Breast epithelium (tissue), 4 donors: ENCODE measurements at regions not wholly inside any gene's neighbourhood (a gene's known extent, or its start where the extent isn't known, plus 50 kb on each side); places are given as distances from the start of the nearest gene placed in this dataset.

ENCODE experiments used
- DNase-seq, 2 donors: peaks; one replicate each; pipeline ENCODE4 v3.0.0-alpha.2; 2019; ENCODE audit warnings: low spot score in 2 of 2
- H3K27ac ChIP-seq, 2 donors: fragments of 200-600 bp; sonication (generic) in 1 of 2; one replicate each; pipeline ENCODE4 v1.5.1; 2016 to 2019; ENCODE audit warnings: mild to moderate bottlenecking in 1 of 2
- H3K27me3 ChIP-seq, 2 donors: fragments of 200-600 bp; sonication (generic) in 1 of 2; one replicate each; pipeline versions ENCODE4 v1.5.1 to v1.6.0; 2017 to 2019; ENCODE audit warnings: control low read depth in 1 of 2, mild to moderate bottlenecking in 1 of 2
- H3K36me3 ChIP-seq: fragments of 200-600 bp; one replicate; pipeline ENCODE4 v1.5.1; 2019
- H3K4me1 ChIP-seq, 2 donors: fragments of 200-600 bp; sonication (generic); one replicate each; pipeline ENCODE4 v1.5.1; 2016 to 2019; ENCODE audit warnings: control low read depth in 1 of 2
- H3K4me3 ChIP-seq, 3 donors: fragments of 200-600 bp; sonication (generic); 1 replicate in 2 of 3; 2 replicates in 1 of 3; pipeline ENCODE4 v1.5.1; 2016 to 2019; ENCODE audit warnings: mild to moderate bottlenecking in 3 of 3, moderate library complexity in 2 of 3
- H3K9me3 ChIP-seq, 2 donors: fragments of 200-600 bp; sonication (generic) in 1 of 2; one replicate each; pipeline ENCODE4 v1.5.1; 2016 to 2019; ENCODE audit warnings: control low read depth in 1 of 2
- POLR2A ChIP-seq: fragments of 450-650 bp; IDR thresholded peaks from one replicate; pipeline ENCODE4 v1.6.1; 2016; ENCODE audit warnings: antibody characterized with exemption, mild to moderate bottlenecking, moderate library complexity
- POLR2AphosphoS5 ChIP-seq, 3 donors: sonication (generic); formaldehyde crosslinking; IDR thresholded peaks; one replicate each; pipeline ENCODE4 v1.6.1; 2017; ENCODE audit warnings: antibody characterized with exemption in 3 of 3
- intact Hi-C: fragments of 100-400 bp; cut with DNase I; formaldehyde crosslinking; loops from one replicate; pipeline ENCODE4 v1.15.1; 2023; ENCODE audit warnings: low total_unique reads
- TF ChIP-seq, protein P1 (sequence below), 3 donors: fragments of 450-650 bp; IDR thresholded peaks; one replicate each; pipeline ENCODE4 v1.5.1; 2016 to 2017; ENCODE audit warnings: antibody characterized with exemption in 3 of 3, mild to moderate bottlenecking in 3 of 3, moderate library complexity in 3 of 3

DNA sequence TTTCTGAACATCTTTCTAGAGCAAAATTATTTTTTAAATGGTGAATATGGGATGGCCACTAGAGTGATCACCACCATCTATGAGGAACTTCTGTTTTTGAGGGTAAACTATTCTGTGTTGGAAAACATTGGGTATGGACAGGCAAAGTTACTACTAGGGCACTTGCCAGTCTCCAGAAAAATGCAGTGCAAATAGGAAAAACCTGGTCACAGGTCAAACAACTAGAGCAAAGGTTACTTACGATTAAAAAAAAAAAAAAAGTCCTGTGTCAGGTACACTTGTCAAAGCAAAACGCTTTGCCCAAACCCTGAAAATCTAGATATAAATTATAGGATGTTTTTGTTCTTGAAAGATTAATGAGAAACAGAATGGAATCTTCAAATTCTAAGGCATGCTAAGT, 66.2 kb downstream of the SLITRK1 start:
- no peak for DNase-seq
- Histone ChIP-seq H3K9me3 (no peaks in the 10 kb centered on the region), H3K4me1 (no peaks in the 10 kb centered on the region), H3K27me3 (no peaks in the 10 kb centered on the region), H3K27ac (no peak overlapping the region), H3K4me3 (no peak overlapping the region), H3K36me3 (no peaks in the 10 kb centered on the region)
- intact Hi-C loops, result no loop called here
- TF ChIP-seq POLR2A (no peak), POLR2AphosphoS5 (IDR thresholded peaks at IDR 0.05) (no peak)
- TF ChIP-seq, protein P1, sequence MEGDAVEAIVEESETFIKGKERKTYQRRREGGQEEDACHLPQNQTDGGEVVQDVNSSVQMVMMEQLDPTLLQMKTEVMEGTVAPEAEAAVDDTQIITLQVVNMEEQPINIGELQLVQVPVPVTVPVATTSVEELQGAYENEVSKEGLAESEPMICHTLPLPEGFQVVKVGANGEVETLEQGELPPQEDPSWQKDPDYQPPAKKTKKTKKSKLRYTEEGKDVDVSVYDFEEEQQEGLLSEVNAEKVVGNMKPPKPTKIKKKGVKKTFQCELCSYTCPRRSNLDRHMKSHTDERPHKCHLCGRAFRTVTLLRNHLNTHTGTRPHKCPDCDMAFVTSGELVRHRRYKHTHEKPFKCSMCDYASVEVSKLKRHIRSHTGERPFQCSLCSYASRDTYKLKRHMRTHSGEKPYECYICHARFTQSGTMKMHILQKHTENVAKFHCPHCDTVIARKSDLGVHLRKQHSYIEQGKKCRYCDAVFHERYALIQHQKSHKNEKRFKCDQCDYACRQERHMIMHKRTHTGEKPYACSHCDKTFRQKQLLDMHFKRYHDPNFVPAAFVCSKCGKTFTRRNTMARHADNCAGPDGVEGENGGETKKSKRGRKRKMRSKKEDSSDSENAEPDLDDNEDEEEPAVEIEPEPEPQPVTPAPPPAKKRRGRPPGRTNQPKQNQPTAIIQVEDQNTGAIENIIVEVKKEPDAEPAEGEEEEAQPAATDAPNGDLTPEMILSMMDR (IDR thresholded peaks at IDR 0.05), result no peak

DNA sequence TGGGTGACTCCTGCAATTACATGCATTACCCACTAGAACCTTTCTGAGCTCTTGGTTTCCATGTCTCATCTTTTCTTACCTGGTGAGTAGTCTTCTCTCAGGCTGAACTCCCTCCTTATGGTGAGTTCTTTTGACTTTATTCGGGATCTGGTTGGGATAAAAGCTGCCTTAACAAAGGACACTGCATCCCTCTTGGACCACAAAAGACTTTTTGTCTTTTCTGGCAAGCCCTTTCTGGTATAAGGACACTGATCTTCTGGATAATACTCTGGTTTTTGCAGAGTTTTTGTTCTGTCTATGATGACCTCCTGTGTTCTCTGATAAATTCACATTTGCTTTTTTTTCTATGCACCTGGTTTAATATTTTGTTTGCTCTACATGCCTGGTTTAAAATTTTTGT, 66.7 kb downstream of the SLITRK1 start:
- H3K27me3 ChIP-seq, result no peaks in the 10 kb centered on the region
- no peak for DNase-seq
- no peaks in the 10 kb centered on the region for H3K4me1 ChIP-seq
- intact Hi-C loops, result no loop called here
- no peak overlapping the region for H3K27ac ChIP-seq
- no peaks in the 10 kb centered on the region for H3K36me3 ChIP-seq
- H3K9me3 ChIP-seq, result no peaks in the 10 kb centered on the region
- no peak overlapping the region for H3K4me3 ChIP-seq
- TF ChIP-seq, protein P1 (IDR thresholded peaks at IDR 0.05), result no peak
- TF ChIP-seq POLR2AphosphoS5 (IDR thresholded peaks at IDR 0.05), result no peak
- TF ChIP-seq POLR2A, result no peak

DNA sequence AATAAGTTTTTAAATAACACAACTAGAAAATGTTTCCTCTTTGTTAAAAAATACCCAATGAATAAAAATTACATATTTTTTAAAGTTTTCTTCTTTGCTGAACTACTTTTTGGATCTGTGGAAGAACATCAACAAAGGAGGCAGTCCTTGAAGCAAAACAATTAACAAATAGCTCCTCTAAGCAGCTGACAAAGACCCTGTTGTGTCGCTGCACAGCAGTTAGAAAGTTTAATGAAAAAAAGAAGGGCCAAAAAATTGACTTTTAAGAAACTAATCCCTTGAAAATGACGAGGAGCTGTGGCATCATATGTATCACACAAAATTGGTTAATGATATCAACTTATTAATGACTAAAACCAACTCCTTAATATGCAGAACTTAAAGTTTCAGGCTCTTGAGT, 72.1 kb downstream of the SLITRK1 start:
- H3K27me3 ChIP-seq, result no peaks in the 10 kb centered on the region
- TF ChIP-seq POLR2A (no peak), POLR2AphosphoS5 (IDR thresholded peaks at IDR 0.05) (no peak)
- TF ChIP-seq, protein P1 (IDR thresholded peaks at IDR 0.05), result no peak
- no peak overlapping the region for H3K4me3 ChIP-seq
- no peak overlapping the region for H3K27ac ChIP-seq
- H3K9me3 ChIP-seq, result no peaks in the 10 kb centered on the region
- H3K36me3 ChIP-seq, result no peaks in the 10 kb centered on the region
- intact Hi-C loops, result no loop called here
- no peaks in the 10 kb centered on the region for H3K4me1 ChIP-seq
- DNase-seq, result no peak

DNA sequence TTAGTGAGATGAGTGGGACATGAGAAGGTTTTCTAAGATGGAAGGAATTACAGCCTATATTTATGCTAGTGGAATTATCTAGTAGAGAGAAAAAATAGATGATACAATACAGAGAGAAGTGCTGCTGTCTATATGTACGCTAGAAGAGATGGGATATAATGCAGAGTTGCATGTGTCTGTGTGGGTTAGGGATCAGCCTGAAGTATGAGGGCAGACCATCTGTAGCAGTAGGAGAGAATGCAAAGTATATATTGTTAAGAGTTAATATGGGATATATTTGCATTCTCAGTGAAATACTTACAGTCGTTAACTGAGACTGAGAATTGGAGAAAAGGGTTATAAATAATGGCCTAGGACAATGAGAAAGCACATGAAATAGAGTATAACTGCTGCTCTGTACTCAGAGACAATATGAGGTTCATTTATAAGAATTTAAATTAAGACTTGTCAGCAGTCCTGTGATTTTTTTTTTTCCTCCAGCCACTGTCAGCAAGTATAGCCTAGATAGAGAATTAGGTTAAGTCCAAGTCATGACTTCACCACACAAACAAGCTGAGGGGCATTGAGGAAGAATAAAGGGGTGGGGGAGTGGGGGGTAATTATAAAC, 77.8 kb downstream of the SLITRK1 start:
- DNase-seq, result no peak
- Histone ChIP-seq H3K4me1 (no peaks in the 10 kb centered on the region), H3K36me3 (no peaks in the 10 kb centered on the region), H3K4me3 (no peak overlapping the region), H3K27me3 (no peaks in the 10 kb centered on the region), H3K27ac (no peak overlapping the region), H3K9me3 (no peaks in the 10 kb centered on the region)
- intact Hi-C loops, result no loop called here
- TF ChIP-seq POLR2AphosphoS5 (IDR thresholded peaks at IDR 0.05), result no peak
- TF ChIP-seq, protein P1 (IDR thresholded peaks at IDR 0.05), result no peak
- no peak for TF ChIP-seq POLR2A

DNA sequence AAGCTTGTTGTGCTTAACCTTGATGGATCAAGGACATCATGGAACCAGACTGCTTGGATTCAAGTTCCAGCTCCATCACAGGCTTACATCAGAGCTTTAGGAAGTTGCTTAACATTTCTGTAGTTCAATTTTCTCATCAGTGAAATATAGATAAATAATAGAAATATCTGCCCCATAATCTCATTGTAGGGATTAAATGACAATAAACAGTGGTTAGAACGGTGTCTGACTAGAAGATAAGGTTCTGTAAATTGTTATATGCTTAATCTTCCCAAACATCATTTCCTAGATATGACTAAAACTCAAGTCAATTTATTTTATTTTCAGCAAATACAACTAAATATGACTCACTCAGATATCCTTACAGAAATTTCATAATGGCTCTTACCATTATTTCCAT, 83.5 kb downstream of the SLITRK1 start:
- no peak for DNase-seq
- H3K36me3 ChIP-seq, result no peaks in the 10 kb centered on the region
- H3K27me3 ChIP-seq, result no peaks in the 10 kb centered on the region
- TF ChIP-seq POLR2AphosphoS5 (IDR thresholded peaks at IDR 0.05) (no peak), POLR2A (no peak)
- TF ChIP-seq, protein P1 (IDR thresholded peaks at IDR 0.05), result no peak
- intact Hi-C loops, result no loop called here
- H3K4me3 ChIP-seq, result no peak overlapping the region
- no peaks in the 10 kb centered on the region for H3K4me1 ChIP-seq
- peaks cover 0 to 6% of the 10 kb centered on the region in 2 donors for H3K9me3 ChIP-seq
- no peak overlapping the region for H3K27ac ChIP-seq
